Esophagus (tissue), 2 donors: ENCODE measurements at regions not wholly inside any gene's neighbourhood (a gene's known extent, or its start where the extent isn't known, plus 50 kb on each side); places are given as distances from the start of the nearest gene placed in this dataset.

Experiments used
- H3K27ac ChIP-seq, 2 donors: one replicate each; pipeline ENCODE4 v1.5.1; 2013; ENCODE audit warnings: low read depth in 2 of 2, mild to moderate bottlenecking in 2 of 2, inconsistent platforms in 1 of 2, low read length in 1 of 2, moderate library complexity in 1 of 2
- H3K27me3 ChIP-seq, 2 donors: one replicate each; pipeline ENCODE4 v1.6.1; 2013; ENCODE audit warnings: low read length in 2 of 2, control low read depth in 1 of 2, mild to moderate bottlenecking in 1 of 2; ENCODE audit not compliant: insufficient read depth in 2 of 2, control insufficient read depth in 1 of 2
- H3K36me3 ChIP-seq, 2 donors: one replicate each; pipeline ENCODE4 v1.6.1; 2013; ENCODE audit warnings: low read length in 1 of 2; ENCODE audit not compliant: control insufficient read depth in 2 of 2, insufficient read depth in 2 of 2
- H3K4me1 ChIP-seq, 2 donors: one replicate each; pipeline ENCODE4 v1.6.1; 2013; ENCODE audit warnings: low read length in 1 of 2; ENCODE audit not compliant: control insufficient read depth in 2 of 2, insufficient read depth in 2 of 2
- H3K4me3 ChIP-seq, 2 donors: one replicate each; pipeline ENCODE4 v1.5.1; 2013; ENCODE audit warnings: low read length in 2 of 2, mild to moderate bottlenecking in 2 of 2, low read depth in 1 of 2, moderate library complexity in 1 of 2
- H3K9me3 ChIP-seq, 2 donors: one replicate each; pipeline ENCODE4 v1.6.1; 2013; ENCODE audit warnings: mild to moderate bottlenecking in 2 of 2, low read depth in 1 of 2, low read length in 1 of 2, moderate library complexity in 1 of 2; ENCODE audit not compliant: control insufficient read depth in 2 of 2, insufficient read depth in 1 of 2
- WGBS, 2 donors: extraction: QIAGEN DNeasy Blood & Tissue Kit; methylation state at CpG; one replicate each; pipeline ENCODE4 v1.1.7; 2013; 5-methylcytosine and 5-hydroxymethylcytosine counted together
- donor health status: healthy with polysubstance abuse.
- donor health status: Bipolar disorder and iron deficiency.

DNA sequence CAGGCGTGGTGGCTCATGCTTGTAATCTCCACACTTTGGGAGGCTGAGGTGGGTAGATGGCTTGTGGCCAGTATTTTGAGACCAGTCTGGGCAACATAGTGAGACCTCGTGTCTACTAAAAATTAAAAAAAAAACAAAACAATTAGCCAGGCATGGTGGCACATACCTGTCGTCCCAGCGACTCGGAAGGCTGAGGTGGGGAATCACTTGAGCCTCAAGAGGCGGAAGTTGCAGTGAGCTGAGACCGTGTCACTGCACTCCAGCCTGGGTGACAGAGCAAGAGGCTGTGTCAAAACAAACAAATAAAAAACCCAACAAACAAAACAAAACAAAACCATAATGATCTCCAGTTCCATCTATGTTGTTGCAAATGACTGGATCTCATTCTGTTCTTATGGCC, 341.3 kb upstream of the CFAP20DC start:
- Histone ChIP-seq H3K4me1 (no peaks in the 10 kb centered on the region), H3K4me3 (no peak overlapping the region), H3K9me3 (no peaks in the 10 kb centered on the region), H3K27me3 (no peaks in the 10 kb centered on the region), H3K36me3 (no peaks in the 10 kb centered on the region), H3K27ac (no peak overlapping the region)
- WGBS, 2 donors = 83 to 94% methylated on average over 7 of the region's 7 CpGs

GRCh38 chr3:59388555-59389270, 338.9 kb upstream of the CFAP20DC start:
- WGBS, 2 donors = 77 to 85% methylated on average over 3 of the region's 3 CpGs
- Histone ChIP-seq H3K27me3 (no peaks in the 10 kb centered on the region), H3K9me3 (no peaks in the 10 kb centered on the region), H3K27ac (no peak overlapping the region), H3K36me3 (no peaks in the 10 kb centered on the region), H3K4me1 (no peaks in the 10 kb centered on the region), H3K4me3 (no peak overlapping the region)

DNA sequence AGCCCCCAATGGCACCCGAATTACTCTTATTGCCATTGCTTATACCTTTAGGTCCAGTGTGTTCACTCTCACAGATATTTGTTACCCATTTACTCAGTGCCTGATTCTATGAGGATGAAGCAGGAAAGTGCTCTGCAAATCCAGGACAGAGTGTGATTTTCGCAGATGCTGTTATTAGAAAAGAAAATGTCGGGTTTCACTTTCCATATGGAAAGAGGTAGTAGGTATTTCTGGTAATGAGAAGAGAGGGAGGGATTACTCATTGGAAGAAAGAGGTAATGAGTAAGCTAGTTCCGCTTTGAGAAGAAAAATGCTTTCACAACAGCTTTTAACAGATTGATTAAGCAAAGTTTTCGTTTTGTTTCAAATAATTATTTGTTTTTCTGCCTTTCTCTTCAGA, 336.3 kb upstream of the CFAP20DC start:
- Histone ChIP-seq H3K4me3 (no peak overlapping the region), H3K27ac (no peak overlapping the region), H3K27me3 (no peaks in the 10 kb centered on the region), H3K36me3 (no peaks in the 10 kb centered on the region), H3K9me3 (no peaks in the 10 kb centered on the region), H3K4me1 (no peaks in the 10 kb centered on the region)
- 77 to 78% methylated on average over 5 of the region's 5 CpGs for WGBS, 2 donors

GRCh38 chr3:59385547-59385946, 335.7 kb upstream of the CFAP20DC start:
- Histone ChIP-seq H3K4me1 (no peaks in the 10 kb centered on the region), H3K27me3 (no peaks in the 10 kb centered on the region), H3K9me3 (no peaks in the 10 kb centered on the region), H3K27ac (no peak overlapping the region), H3K4me3 (no peak overlapping the region), H3K36me3 (no peaks in the 10 kb centered on the region)
- 88 to 92% methylated on average over 7 of the region's 7 CpGs for WGBS, 2 donors

DNA sequence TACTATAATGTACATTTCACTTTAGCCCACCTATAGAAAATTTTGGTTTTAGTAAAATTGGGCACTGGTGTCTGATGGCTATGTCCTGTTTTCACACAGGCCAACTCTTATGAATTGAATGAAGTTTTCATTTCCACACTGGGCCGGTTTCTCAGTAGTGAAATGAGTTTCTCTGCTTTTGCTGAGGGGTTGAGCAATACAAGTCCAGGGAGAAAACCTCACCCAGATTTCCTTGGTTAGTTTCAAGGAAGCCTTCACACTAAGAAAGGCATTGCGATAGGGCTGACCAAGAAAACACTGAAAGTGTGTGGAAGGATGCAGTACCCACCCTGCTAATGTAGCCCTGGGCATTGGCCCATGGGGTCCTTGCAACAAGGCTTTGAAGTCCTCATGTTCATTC, 331.5 kb upstream of the CFAP20DC start:
- no peaks in the 10 kb centered on the region for H3K36me3 ChIP-seq
- no peak overlapping the region for H3K27ac ChIP-seq
- H3K4me1 ChIP-seq = no peaks in the 10 kb centered on the region
- peaks cover 0 to 2% of the 10 kb centered on the region in 2 donors for H3K9me3 ChIP-seq
- WGBS, 2 donors = 86 to 88% methylated on average over 2 of the region's 2 CpGs
- H3K27me3 ChIP-seq = no peaks in the 10 kb centered on the region
- no peak overlapping the region for H3K4me3 ChIP-seq

GRCh38 chr3:59380146-59380545, 330.3 kb upstream of the CFAP20DC start:
- Histone ChIP-seq H3K36me3 (no peaks in the 10 kb centered on the region), H3K27ac (no peak overlapping the region), H3K9me3 (peaks cover 0 to 2% of the 10 kb centered on the region in 2 donors), H3K4me3 (no peak overlapping the region), H3K27me3 (no peaks in the 10 kb centered on the region), H3K4me1 (no peaks in the 10 kb centered on the region)

GRCh38 chr3:59374818-59375211, 325.0 kb upstream of the CFAP20DC start:
- Histone ChIP-seq H3K4me1 (no peaks in the 10 kb centered on the region), H3K4me3 (no peak overlapping the region), H3K27me3 (no peaks in the 10 kb centered on the region), H3K27ac (no peak overlapping the region), H3K36me3 (no peaks in the 10 kb centered on the region), H3K9me3 (peaks cover 0 to 2% of the 10 kb centered on the region in 2 donors)
- 68 to 76% methylated on average over 3 of the region's 3 CpGs for WGBS, 2 donors

DNA sequence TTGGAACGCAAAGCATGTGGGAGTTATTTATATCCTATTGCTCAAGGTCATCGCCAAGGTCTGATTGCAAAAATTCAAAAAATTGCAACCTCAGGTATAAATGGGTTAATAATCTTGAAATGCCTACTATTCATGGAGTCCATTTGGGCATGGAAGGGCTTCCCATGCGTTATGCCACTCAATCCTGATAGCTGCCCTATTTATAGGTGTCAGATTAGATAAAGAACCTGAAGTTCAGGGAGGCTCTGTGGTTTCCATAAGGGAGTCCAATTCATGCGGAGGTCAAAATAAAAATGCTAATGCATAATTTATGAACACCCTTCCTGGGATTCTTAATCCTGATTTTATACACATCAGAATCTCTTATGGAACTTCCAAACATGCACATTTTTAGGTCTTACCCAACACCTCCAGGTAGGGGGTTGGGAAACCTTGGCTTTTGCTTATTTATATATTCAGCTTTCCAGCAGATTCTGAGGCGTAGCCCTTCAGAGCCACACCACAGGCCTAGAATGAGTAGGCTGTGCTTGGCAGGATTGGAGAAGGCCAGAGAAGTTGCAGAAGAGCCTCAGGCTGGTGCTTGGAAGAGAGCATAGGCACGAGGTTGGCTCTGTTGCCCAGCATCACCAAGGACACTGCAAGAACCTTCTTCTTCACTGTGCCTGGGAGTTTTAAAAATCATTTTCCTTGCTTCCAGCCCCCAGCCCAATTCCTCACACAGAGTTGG, 324.4 kb upstream of the CFAP20DC start:
- 75 to 81% methylated on average over 6 of the region's 6 CpGs for WGBS, 2 donors
- peaks cover 0 to 2% of the 10 kb centered on the region in 2 donors for H3K9me3 ChIP-seq
- H3K4me3 ChIP-seq = no peak overlapping the region
- no peaks in the 10 kb centered on the region for H3K36me3 ChIP-seq
- H3K27me3 ChIP-seq = no peaks in the 10 kb centered on the region
- no peaks in the 10 kb centered on the region for H3K4me1 ChIP-seq
- H3K27ac ChIP-seq = no peak overlapping the region

- H3K4me3 ChIP-seq = no peak overlapping the region
- no peaks in the 10 kb centered on the region for H3K4me1 ChIP-seq
- H3K27me3 ChIP-seq = no peaks in the 10 kb centered on the region
- no peaks in the 10 kb centered on the region for H3K9me3 ChIP-seq
- no peaks in the 10 kb centered on the region for H3K36me3 ChIP-seq
- 54 to 60% methylated on average over 3 of the region's 3 CpGs for WGBS, 2 donors
- H3K27ac ChIP-seq = no peak overlapping the region
Observed at GRCh38 chr3:59372346-59372745, 322.5 kb upstream of the CFAP20DC start.
